ENCODE measurements at regions not wholly inside any gene's neighbourhood (a gene's known extent, or its start where the extent isn't known, plus 50 kb on each side); places are given as distances from the start of the nearest gene placed in this dataset.

DNA sequence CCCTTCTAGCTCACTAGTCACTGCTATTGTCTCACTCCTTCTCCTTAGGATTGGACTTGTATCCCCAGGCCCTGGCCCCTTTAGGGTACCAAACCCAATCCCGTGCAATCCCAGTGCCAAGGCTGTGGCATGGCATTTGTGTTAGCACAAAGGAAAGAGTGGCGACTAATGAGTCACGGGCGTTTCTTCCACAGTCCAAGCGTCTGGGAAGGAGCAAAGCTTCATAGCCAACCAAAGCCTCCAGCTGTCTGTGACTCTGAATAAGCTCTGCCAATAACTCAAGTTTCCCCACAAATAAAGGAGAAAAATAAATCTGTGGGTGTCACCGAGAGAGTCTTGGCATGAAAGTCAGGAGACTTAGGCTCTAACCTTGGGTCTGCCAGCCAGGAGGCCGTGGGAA lies 54.6 kb upstream of the COX10 start:
- TF ChIP-seq, protein P1, sequence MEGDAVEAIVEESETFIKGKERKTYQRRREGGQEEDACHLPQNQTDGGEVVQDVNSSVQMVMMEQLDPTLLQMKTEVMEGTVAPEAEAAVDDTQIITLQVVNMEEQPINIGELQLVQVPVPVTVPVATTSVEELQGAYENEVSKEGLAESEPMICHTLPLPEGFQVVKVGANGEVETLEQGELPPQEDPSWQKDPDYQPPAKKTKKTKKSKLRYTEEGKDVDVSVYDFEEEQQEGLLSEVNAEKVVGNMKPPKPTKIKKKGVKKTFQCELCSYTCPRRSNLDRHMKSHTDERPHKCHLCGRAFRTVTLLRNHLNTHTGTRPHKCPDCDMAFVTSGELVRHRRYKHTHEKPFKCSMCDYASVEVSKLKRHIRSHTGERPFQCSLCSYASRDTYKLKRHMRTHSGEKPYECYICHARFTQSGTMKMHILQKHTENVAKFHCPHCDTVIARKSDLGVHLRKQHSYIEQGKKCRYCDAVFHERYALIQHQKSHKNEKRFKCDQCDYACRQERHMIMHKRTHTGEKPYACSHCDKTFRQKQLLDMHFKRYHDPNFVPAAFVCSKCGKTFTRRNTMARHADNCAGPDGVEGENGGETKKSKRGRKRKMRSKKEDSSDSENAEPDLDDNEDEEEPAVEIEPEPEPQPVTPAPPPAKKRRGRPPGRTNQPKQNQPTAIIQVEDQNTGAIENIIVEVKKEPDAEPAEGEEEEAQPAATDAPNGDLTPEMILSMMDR (IDR thresholded peaks at IDR 0.05) = no peak
- no peak for TF ChIP-seq POLR2A (IDR thresholded peaks at IDR 0.05)

Data from thyroid gland (tissue), 4 donors.